Osteocyte (in vitro differentiated cells): ENCODE measurements at regions not wholly inside any gene's neighbourhood (a gene's known extent, or its start where the extent isn't known, plus 50 kb on each side); places are given as distances from the start of the nearest gene placed in this dataset.
A peak's percentile ranks its signal among the peaks of the same experiment; 100 is the strongest.

Experiments
- DNase-seq: peaks from one replicate; pipeline ENCODE4 v3.0.0; 2021; ENCODE audit warnings: mixed read lengths; ENCODE audit not compliant: unreplicated experiment; ENCODE audit errors: extremely low spot score
- H3K27ac Mint-ChIP-seq: one replicate; pipeline ENCODE4 v1.8.0; 2021; ENCODE audit warnings: mild to moderate bottlenecking, mixed read lengths; ENCODE audit not compliant: unreplicated experiment
- H3K27me3 Mint-ChIP-seq: one replicate; pipeline ENCODE4 v1.8.0; 2021; ENCODE audit warnings: mixed read lengths; ENCODE audit not compliant: unreplicated experiment
- H3K36me3 Mint-ChIP-seq: one replicate; pipeline ENCODE4 v1.8.0; 2021; ENCODE audit warnings: mixed read lengths; ENCODE audit not compliant: unreplicated experiment
- H3K4me1 Mint-ChIP-seq: one replicate; pipeline ENCODE4 v1.8.0; 2021; ENCODE audit warnings: mixed read lengths; ENCODE audit not compliant: unreplicated experiment
- H3K4me3 Mint-ChIP-seq: one replicate; pipeline ENCODE4 v1.8.0; 2021; ENCODE audit warnings: mild to moderate bottlenecking, moderate library complexity, mixed read lengths; ENCODE audit not compliant: unreplicated experiment
- H3K9me3 Mint-ChIP-seq: one replicate; pipeline ENCODE4 v1.8.0; 2021; ENCODE audit warnings: mixed read lengths; ENCODE audit not compliant: unreplicated experiment
- CTCF ChIP-seq: fragments of 200-600 bp; sonication (generic); IDR thresholded peaks from 2 replicates; pipeline ENCODE4 v1.5.0; 2021; ENCODE audit warnings: antibody characterized with exemption, mild to moderate bottlenecking, moderate library complexity

- no peaks in the 10 kb centered on the region for H3K9me3 Mint-ChIP-seq
- H3K4me3 Mint-ChIP-seq: no peak overlapping the region
- peaks cover 8% of the 10 kb centered on the region for H3K4me1 Mint-ChIP-seq
- H3K27me3 Mint-ChIP-seq: peaks cover 31% of the 10 kb centered on the region
- H3K27ac Mint-ChIP-seq: no peak overlapping the region
- TF ChIP-seq CTCF: no peak
- no peaks in the 10 kb centered on the region for H3K36me3 Mint-ChIP-seq
- no peak for DNase-seq
Measured at GRCh38 chr13:24007979-24008620, 110.8 kb upstream of the C1QTNF9B start.

- no peak for TF ChIP-seq CTCF
- Mint-ChIP-seq H3K27me3 (peaks cover 29% of the 10 kb centered on the region), H3K36me3 (no peaks in the 10 kb centered on the region), H3K9me3 (no peaks in the 10 kb centered on the region), H3K27ac (no peak overlapping the region), H3K4me1 (peaks cover 8% of the 10 kb centered on the region), H3K4me3 (no peak overlapping the region)
- peak; percentile 57 for DNase-seq
Measured at GRCh38 chr13:24008679-24009078, 111.4 kb upstream of the C1QTNF9B start.

GRCh38 chr13:24011266-24011665 is 114.0 kb upstream of the C1QTNF9B start:
- Mint-ChIP-seq H3K4me1 (no peaks in the 10 kb centered on the region), H3K36me3 (no peaks in the 10 kb centered on the region), H3K4me3 (no peak overlapping the region), H3K27me3 (peaks cover 18% of the 10 kb centered on the region), H3K27ac (no peak overlapping the region), H3K9me3 (no peaks in the 10 kb centered on the region)
- no peak for DNase-seq
- no peak for TF ChIP-seq CTCF

- H3K4me1 Mint-ChIP-seq: no peaks in the 10 kb centered on the region
- no peaks in the 10 kb centered on the region for H3K36me3 Mint-ChIP-seq
- peaks cover 19% of the 10 kb centered on the region for H3K27me3 Mint-ChIP-seq
Measured at GRCh38 chr13:24012648-24013047, 115.3 kb upstream of the C1QTNF9B start.

GRCh38 chr13:24013189-24013588 is 115.9 kb upstream of the C1QTNF9B start:
- peaks cover 19% of the 10 kb centered on the region for H3K27me3 Mint-ChIP-seq
- H3K9me3 Mint-ChIP-seq: no peaks in the 10 kb centered on the region
- H3K27ac Mint-ChIP-seq: no peak overlapping the region
- H3K36me3 Mint-ChIP-seq: no peaks in the 10 kb centered on the region
- H3K4me3 Mint-ChIP-seq: no peak overlapping the region
- no peak for TF ChIP-seq CTCF
- peak; percentile 76 for DNase-seq
- no peaks in the 10 kb centered on the region for H3K4me1 Mint-ChIP-seq

More at GRCh38 chr13:24012648-24013047, 115.3 kb upstream of the C1QTNF9B start:
- no peak for DNase-seq
- TF ChIP-seq CTCF: no peak
- Mint-ChIP-seq H3K4me3 (no peak overlapping the region), H3K27ac (no peak overlapping the region), H3K9me3 (no peaks in the 10 kb centered on the region)
